WTC11 (cell line): ENCODE measurements at regions not wholly inside any gene's neighbourhood (a gene's known extent, or its start where the extent isn't known, plus 50 kb on each side); places are given as distances from the start of the nearest gene placed in this dataset.

ENCODE experiments used
- ATAC-seq: fragments of 200-7000 bp; cut with Tn5 transposase; 2 replicates; pipeline ENCODE4 v1.10.0; 2021; ENCODE audit warnings: mild to moderate bottlenecking, moderate library complexity
- CTCF ChIA-PET: fragments of 300-600 bp; sonication (Branson Sonifier 250); formaldehyde crosslinking; loops from one replicate; lab custom pipeline; 2021; ENCODE audit warnings: antibody characterized with exemption; lab: Charles Lee
- POLR2A ChIA-PET: fragments of 350-600 bp; sonication (Branson Sonifier 250); formaldehyde crosslinking; loops from one replicate; lab custom pipeline; 2021; ENCODE audit warnings: antibody characterized with exemption; lab: Charles Lee
- DNase-seq: peaks from one replicate; pipeline ENCODE4 v3.0.0; 2021; ENCODE audit warnings: low spot score
- H3K27ac Mint-ChIP-seq: 2 replicates; pipeline ENCODE4 v1.8.0; 2021; ENCODE audit warnings: mixed read lengths
- H3K27me3 Mint-ChIP-seq: 2 replicates; pipeline ENCODE4 v1.8.0; 2021; ENCODE audit warnings: low read depth, mild to moderate bottlenecking, moderate library complexity, mixed read lengths
- H3K36me3 Mint-ChIP-seq: 2 replicates; pipeline ENCODE4 v1.8.0; 2021; ENCODE audit warnings: mixed read lengths
- H3K4me1 Mint-ChIP-seq: 2 replicates; pipeline ENCODE4 v1.8.0; 2022; ENCODE audit warnings: mixed read lengths
- H3K4me3 Mint-ChIP-seq: 2 replicates; pipeline ENCODE4 v1.8.0; 2021; ENCODE audit warnings: mild to moderate bottlenecking, moderate library complexity, mixed read lengths
- H3K9me3 Mint-ChIP-seq: 2 replicates; pipeline ENCODE4 v1.8.0; 2021; ENCODE audit warnings: mixed read lengths
- CBFB ChIP-seq: sonication (generic); formaldehyde crosslinking; IDR thresholded peaks from 2 replicates; pipeline ENCODE4 v1.8.1; 2022; ENCODE audit warnings: mild to moderate bottlenecking, low read depth, missing genetic modification reagents
- CREB1 ChIP-seq: sonication (generic); formaldehyde crosslinking; IDR thresholded peaks from 2 replicates; pipeline ENCODE4 v1.8.0; 2023; ENCODE audit warnings: mild to moderate bottlenecking, missing genetic modification reagents
- E2F4 ChIP-seq: sonication (generic); formaldehyde crosslinking; IDR thresholded peaks from 2 replicates; pipeline ENCODE4 v1.8.1; 2022; ENCODE audit warnings: low read depth, mild to moderate bottlenecking, moderate library complexity, missing genetic modification reagents, borderline replicate concordance
- E2F5 ChIP-seq: sonication (generic); formaldehyde crosslinking; IDR thresholded peaks from 2 replicates; pipeline ENCODE4 v1.8.1; 2022; ENCODE audit warnings: mild to moderate bottlenecking, moderate library complexity, missing genetic modification reagents
- FOXP4 ChIP-seq: sonication (generic); formaldehyde crosslinking; IDR thresholded peaks from 2 replicates; pipeline ENCODE4 v1.8.0; 2022; ENCODE audit warnings: mild to moderate bottlenecking, missing genetic modification reagents
- GTF2I ChIP-seq: fragments of 250-450 bp; sonication (Bioruptor Pico); conservative IDR thresholded peaks from 2 replicates; pipeline ENCODE4 v1.4.0; 2021; ENCODE audit warnings: mild to moderate bottlenecking
- IRF2 ChIP-seq: sonication (generic); formaldehyde crosslinking; IDR thresholded peaks from 2 replicates; pipeline ENCODE4 v1.8.0; 2022; ENCODE audit warnings: low read depth, missing genetic modification reagents, borderline replicate concordance
- KAT7 ChIP-seq: sonication (generic); formaldehyde crosslinking; IDR thresholded peaks from 2 replicates; pipeline ENCODE4 v1.8.1; 2023; ENCODE audit warnings: missing genetic modification reagents, mild to moderate bottlenecking, borderline replicate concordance
- MLX ChIP-seq: sonication (generic); formaldehyde crosslinking; IDR thresholded peaks from 2 replicates; pipeline ENCODE4 v1.8.1; 2023; ENCODE audit warnings: mild to moderate bottlenecking, missing genetic modification reagents, moderate library complexity
- NR1H2 ChIP-seq: sonication (generic); formaldehyde crosslinking; IDR thresholded peaks from 2 replicates; pipeline ENCODE4 v1.9.0; 2021; ENCODE audit warnings: mild to moderate bottlenecking, moderate library complexity, missing genetic modification reagents
- NR2C2 ChIP-seq: sonication (generic); formaldehyde crosslinking; IDR thresholded peaks from 2 replicates; pipeline ENCODE4 v1.8.0; 2022; ENCODE audit warnings: mild to moderate bottlenecking, missing genetic modification reagents
- RELA ChIP-seq: sonication (generic); formaldehyde crosslinking; IDR thresholded peaks from 2 replicates; pipeline ENCODE4 v1.8.1; 2022; ENCODE audit warnings: missing genetic modification reagents, mild to moderate bottlenecking, borderline replicate concordance
- TCF7 ChIP-seq: sonication (generic); formaldehyde crosslinking; IDR thresholded peaks from 2 replicates; pipeline ENCODE4 v1.8.0; 2022; ENCODE audit warnings: mild to moderate bottlenecking, low read depth, missing genetic modification reagents, moderate library complexity
- ZNF138 ChIP-seq: sonication (generic); formaldehyde crosslinking; conservative IDR thresholded peaks from 2 replicates; pipeline ENCODE4 v1.8.1; 2022; ENCODE audit warnings: mild to moderate bottlenecking, moderate library complexity, missing genetic modification reagents
- ZNF281 ChIP-seq: sonication (generic); formaldehyde crosslinking; IDR thresholded peaks from 2 replicates; pipeline ENCODE4 v1.8.0; 2023; ENCODE audit warnings: mild to moderate bottlenecking, missing genetic modification reagents
- ZNF317 ChIP-seq: sonication (generic); formaldehyde crosslinking; IDR thresholded peaks from 2 replicates; pipeline ENCODE4 v1.8.1; 2023; ENCODE audit warnings: low read depth, mild to moderate bottlenecking, moderate library complexity, missing genetic modification reagents, borderline replicate concordance

- POLR2A ChIA-PET: interaction anchor here (0.8 to 2.0 kb wide), 4 partner anchors 11 to 46 kb away, joined by 3 to 6 read pairs (median 4); no protein-coding TSS in a partner anchor
- no peaks in the 10 kb centered on the region for H3K36me3 Mint-ChIP-seq
- no peak for TF ChIP-seq GTF2I
- no peak for TF ChIP-seq RELA
- TF ChIP-seq KAT7: no peak
- TF ChIP-seq NR1H2 (CRISPR knock-in tag): no peak
- no peak for TF ChIP-seq ZNF138 (CRISPR knock-in tag)
- TF ChIP-seq CBFB: no peak
- TF ChIP-seq TCF7 (CRISPR knock-in tag): no peak
- peak overlapping the region; percentile 92 for H3K27ac Mint-ChIP-seq
- DNase-seq (no peak), ATAC-seq (no peak)
- H3K9me3 Mint-ChIP-seq: no peaks in the 10 kb centered on the region
- H3K27me3 Mint-ChIP-seq: no peaks in the 10 kb centered on the region
- CTCF ChIA-PET: interaction anchor here (0.6 to 2.1 kb wide), 12 partner anchors 9 to 103 kb away, joined by 3 to 12 read pairs (median 4); partner anchors contain the start of gene IRF2BPL
- H3K4me1 Mint-ChIP-seq: peaks cover 68% of the 10 kb centered on the region
- no peak overlapping the region for H3K4me3 Mint-ChIP-seq
Observed at GRCh38 chr14:76967788-76968187, 60.7 kb downstream of the IRF2BPL start.

GRCh38 chr14:76965232-76965631 lies 63.3 kb downstream of the IRF2BPL start:
- Mint-ChIP-seq H3K27ac (peak overlapping the region; percentile 55; the same call in 1 of the 2 replicates), H3K9me3 (no peaks in the 10 kb centered on the region), H3K36me3 (no peaks in the 10 kb centered on the region), H3K4me1 (peaks cover 79% of the 10 kb centered on the region), H3K4me3 (no peak overlapping the region), H3K27me3 (no peaks in the 10 kb centered on the region)
- no peak for ATAC-seq
- TF ChIP-seq NR2C2 (CRISPR knock-in tag): no peak
- DNase-seq: no peak
- POLR2A ChIA-PET: no interaction called here
- CTCF ChIA-PET: no interaction called here

GRCh38 chr14:76964695-76965094 lies 63.8 kb downstream of the IRF2BPL start:
- H3K4me1 Mint-ChIP-seq: peaks cover 84% of the 10 kb centered on the region
- no peak overlapping the region for H3K27ac Mint-ChIP-seq
- ChIA-PET CTCF (interaction anchor here (0.6 kb wide), 1 partner anchor 44 kb away, joined by 3 read pairs; no protein-coding TSS in a partner anchor), POLR2A (interaction anchor here (4.3 kb wide), 1 partner anchor 61 kb away, joined by 45 read pairs; no protein-coding TSS in a partner anchor)
- H3K27me3 Mint-ChIP-seq: no peaks in the 10 kb centered on the region
- H3K9me3 Mint-ChIP-seq: no peaks in the 10 kb centered on the region
- H3K36me3 Mint-ChIP-seq: no peaks in the 10 kb centered on the region
- H3K4me3 Mint-ChIP-seq: no peak overlapping the region
- ATAC-seq: peak; percentile 4; the same call in 1 of the 2 replicates
- no peak for DNase-seq
- TF ChIP-seq FOXP4 (no peak), ZNF317 (no peak)

- no peak overlapping the region for H3K4me3 Mint-ChIP-seq
- H3K36me3 Mint-ChIP-seq: no peaks in the 10 kb centered on the region
- CTCF ChIA-PET: no interaction called here
- peaks cover 85% of the 10 kb centered on the region for H3K4me1 Mint-ChIP-seq
- no peaks in the 10 kb centered on the region for H3K27me3 Mint-ChIP-seq
- peak overlapping the region; percentile 100 for H3K27ac Mint-ChIP-seq
- POLR2A ChIA-PET: interaction anchor here (0.5 to 4.3 kb wide), 3 partner anchors 41 to 62 kb away, joined by 4 to 45 read pairs (median 11); no protein-coding TSS in a partner anchor
- TF ChIP-seq GTF2I (no peak), E2F4 (CRISPR knock-in tag) (no peak), IRF2 (CRISPR knock-in tag) (no peak), E2F5 (no peak), ZNF281 (CRISPR knock-in tag) (no peak), MLX (no peak), FOXP4 (no peak), CREB1 (no peak), RELA (no peak)
- ATAC-seq (no peak), DNase-seq (no peak)
- no peaks in the 10 kb centered on the region for H3K9me3 Mint-ChIP-seq
Observed at GRCh38 chr14:76963372-76963771, 65.1 kb downstream of the IRF2BPL start.
